Endothelial cell of umbilical vein (primary cell): ENCODE measurements at regions not wholly inside any gene's neighbourhood (a gene's known extent, or its start where the extent isn't known, plus 50 kb on each side); places are given as distances from the start of the nearest gene placed in this dataset.

Experiments used
- BruUV-seq: library from RNA; stranded (reverse); fragments of 400-500 nt; replicated peaks from 2 replicates; lab custom pipeline; 2021; lab: Mats Ljungman, UMichigan
- CTCF ChIA-PET: fragments of 300-600, 350-600 bp; sonication (Branson Sonifier 250); formaldehyde crosslinking; loops from one replicate; lab custom pipeline; 2021; ENCODE audit warnings: antibody characterized with exemption, inconsistent platforms; lab: Charles Lee
- POLR2A ChIA-PET: fragments of 300-600, 350-600 bp; sonication (Branson Sonifier 250); formaldehyde crosslinking; loops from one replicate; lab custom pipeline; 2021; ENCODE audit warnings: antibody characterized with exemption, inconsistent platforms; lab: Charles Lee
- DNase-seq: peaks from one replicate; pipeline ENCODE4 v3.0.0-alpha.2; 2011; ENCODE audit warnings: low read depth, low spot score
- FAIRE-seq: peaks from 2 replicates; lab custom pipeline; 2011; peaks lifted over from hg19 to GRCh38; lab: Jason Lieb, UNC
- H2AFZ ChIP-seq: 2 replicates; pipeline ENCODE4 v1.6.0; 2012; ENCODE audit warnings: low read depth, low read length, control low read depth, inconsistent platforms
- H3K27ac ChIP-seq: 2 replicates; pipeline ENCODE4 v1.5.1; 2011; ENCODE audit warnings: low read depth, mild to moderate bottlenecking, control low read depth, low read length, moderate library complexity; ENCODE audit not compliant: insufficient read depth
- H3K27me3 ChIP-seq, 2 experiments: 2 replicates each; pipeline versions ENCODE4 v1.6.0 to v1.6.1; 2011; ENCODE audit warnings: low read length in 2 of 2, mixed read lengths in 1 of 2; ENCODE audit not compliant: control insufficient read depth in 2 of 2, insufficient read depth in 2 of 2
- H3K36me3 ChIP-seq, 2 experiments: 2 replicates in 1 of 2; 3 replicates in 1 of 2; pipeline ENCODE4 v1.5.1; 2011; ENCODE audit warnings: low read length in 2 of 2, mild to moderate bottlenecking in 1 of 2, moderate library complexity in 1 of 2; ENCODE audit not compliant: control insufficient read depth in 2 of 2, insufficient read depth in 2 of 2; ENCODE audit errors: extremely low read depth in 1 of 2
- H3K4me1 ChIP-seq: 3 replicates; pipeline ENCODE4 v1.5.1; 2011; ENCODE audit warnings: mild to moderate bottlenecking, low read length; ENCODE audit not compliant: control insufficient read depth, insufficient read depth; ENCODE audit errors: extremely low read depth
- H3K4me2 ChIP-seq: 2 replicates; pipeline ENCODE4 v1.6.1; 2011; ENCODE audit warnings: low read length, control low read depth, mixed read lengths; ENCODE audit not compliant: insufficient read depth
- H3K4me3 ChIP-seq, 3 experiments: fragments of 200-600 bp in 1 of 3; sonication (generic), shearing (Covaris generic) in 1 of 3; replicated peaks in 1 of 3; 2 replicates each; pipeline ENCODE4 v1.5.1; 2011 to 2016; ENCODE audit warnings: control low read depth in 3 of 3, low read length in 3 of 3, mild to moderate bottlenecking in 2 of 3, inconsistent platforms in 1 of 3, low read depth in 1 of 3, moderate library complexity in 1 of 3; ENCODE audit not compliant: insufficient read depth in 1 of 3
- H3K79me2 ChIP-seq: 2 replicates; pipeline ENCODE4 v1.6.0; 2012; ENCODE audit warnings: low read length, inconsistent platforms; ENCODE audit not compliant: control insufficient read depth, insufficient read depth
- H3K9ac ChIP-seq: replicated peaks from 2 replicates; pipeline ENCODE3; 2011; ENCODE audit warnings: low read length, control low read depth; ENCODE audit not compliant: insufficient read depth; ENCODE audit errors: extremely low read depth
- H3K9me1 ChIP-seq: replicated peaks from 3 replicates; pipeline ENCODE4 v1.6.0; 2011; ENCODE audit warnings: mild to moderate bottlenecking, low read length; ENCODE audit not compliant: control insufficient read depth, insufficient read depth; ENCODE audit errors: extremely low read depth
- H3K9me3 ChIP-seq: replicated peaks from 2 replicates; pipeline ENCODE4 v1.5.1; 2012; ENCODE audit warnings: low read length, inconsistent platforms; ENCODE audit not compliant: control insufficient read depth, insufficient read depth
- H4K20me1 ChIP-seq: replicated peaks from 2 replicates; pipeline ENCODE3; 2011; ENCODE audit warnings: mild to moderate bottlenecking, low read length; ENCODE audit not compliant: control insufficient read depth, insufficient read depth; ENCODE audit errors: extremely low read depth
- FOS ChIP-seq: IDR thresholded peaks from 2 replicates; pipeline ENCODE4 v1.6.1; 2011; ENCODE audit warnings: mild to moderate bottlenecking, low read length, moderate library complexity, borderline replicate concordance; ENCODE audit not compliant: insufficient read depth
- JUN ChIP-seq: IDR thresholded peaks from 2 replicates; pipeline ENCODE4 v1.6.1; 2011; ENCODE audit warnings: borderline replicate concordance, low read depth; ENCODE audit not compliant: insufficient read length, insufficient read depth
- MAX ChIP-seq: IDR thresholded peaks from 2 replicates; pipeline ENCODE4 v1.6.1; 2011; ENCODE audit not compliant: insufficient read depth, insufficient read length
- dilution Hi-C: fragments of 300-500 bp; cut with MboI; formaldehyde crosslinking; loops from one replicate; pipeline ENCODE4 v1.15.0; 2019; ENCODE audit warnings: low sequenced_read_pairs; ENCODE audit not compliant: extremely low pct_ligation_motif_present
- intact Hi-C: fragments of 100-400 bp; cut with micrococcal nuclease; formaldehyde crosslinking; loops from one replicate; pipeline ENCODE4 v1.10.0; 2022
- TF ChIP-seq, protein P1 (sequence below), 2 donors: IDR thresholded peaks; 1 replicate in 1 of 2; 2 replicates in 1 of 2; pipeline ENCODE4 v1.5.1; 2011; ENCODE audit warnings: low read length in 2 of 2, mild to moderate bottlenecking in 2 of 2, moderate library complexity in 2 of 2, control low read depth in 1 of 2, inconsistent platforms in 1 of 2, low read depth in 1 of 2; ENCODE audit not compliant: insufficient read depth in 1 of 2; ENCODE audit errors: extremely low read depth in 1 of 2

- Histone ChIP-seq H3K4me1 (peaks cover 21% of the 10 kb centered on the region), H4K20me1 (no peaks in the 10 kb centered on the region), H3K4me3 (peak overlapping the region in 1 of 3 experiments; percentile 40), H3K9me1 (no peaks in the 10 kb centered on the region), H3K36me3 (no peaks in the 10 kb centered on the region), H3K4me2 (peak overlapping the region; percentile 83), H3K9me3 (no peaks in the 10 kb centered on the region), H3K79me2 (no peaks in the 10 kb centered on the region), H3K9ac (peak overlapping the region; percentile 60), H3K27ac (peak overlapping the region; percentile 99), H3K27me3 (no peaks in the 10 kb centered on the region), H2AFZ (peak overlapping the region; percentile 80)
- DNase-seq, result peak; percentile 64
- TSS peak; percentile 92 for BruUV-seq
- FAIRE-seq, result peak; percentile 44
- ChIA-PET POLR2A (interaction anchor here (1.0 kb wide), 1 partner anchor 119 kb away, joined by 3 read pairs; no protein-coding TSS in a partner anchor), CTCF (interaction anchor here (0.9 to 2.2 kb wide), 11 partner anchors 10 to 187 kb away, joined by 3 to 11 read pairs (median 4); no protein-coding TSS in a partner anchor)
- TF ChIP-seq FOS, result peak; percentile 86
- peak; percentile 22 for TF ChIP-seq JUN
- TF ChIP-seq, protein P1, sequence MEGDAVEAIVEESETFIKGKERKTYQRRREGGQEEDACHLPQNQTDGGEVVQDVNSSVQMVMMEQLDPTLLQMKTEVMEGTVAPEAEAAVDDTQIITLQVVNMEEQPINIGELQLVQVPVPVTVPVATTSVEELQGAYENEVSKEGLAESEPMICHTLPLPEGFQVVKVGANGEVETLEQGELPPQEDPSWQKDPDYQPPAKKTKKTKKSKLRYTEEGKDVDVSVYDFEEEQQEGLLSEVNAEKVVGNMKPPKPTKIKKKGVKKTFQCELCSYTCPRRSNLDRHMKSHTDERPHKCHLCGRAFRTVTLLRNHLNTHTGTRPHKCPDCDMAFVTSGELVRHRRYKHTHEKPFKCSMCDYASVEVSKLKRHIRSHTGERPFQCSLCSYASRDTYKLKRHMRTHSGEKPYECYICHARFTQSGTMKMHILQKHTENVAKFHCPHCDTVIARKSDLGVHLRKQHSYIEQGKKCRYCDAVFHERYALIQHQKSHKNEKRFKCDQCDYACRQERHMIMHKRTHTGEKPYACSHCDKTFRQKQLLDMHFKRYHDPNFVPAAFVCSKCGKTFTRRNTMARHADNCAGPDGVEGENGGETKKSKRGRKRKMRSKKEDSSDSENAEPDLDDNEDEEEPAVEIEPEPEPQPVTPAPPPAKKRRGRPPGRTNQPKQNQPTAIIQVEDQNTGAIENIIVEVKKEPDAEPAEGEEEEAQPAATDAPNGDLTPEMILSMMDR (IDR thresholded peaks at IDR 0.05; ENCODE audit: extremely low read depth in 1 of 2, insufficient read depth in 1 of 2, low read depth in 1 of 2, low read length in 2 of 2), result no peak
- dilution Hi-C loops, result no loop called here
- intact Hi-C loops, result loop anchor here (1.0 to 10.0 kb wide), 5 partner anchors 28 to 144 kb away; partner anchors contain the start of gene TPM1
Measured at GRCh38 chr15:62929000-62929357, 113.6 kb upstream of the TPM1 start.

GRCh38 chr15:62931650-62932049 lies 110.9 kb upstream of the TPM1 start:
- Histone ChIP-seq H3K4me2 (no peak overlapping the region), H3K9me3 (no peaks in the 10 kb centered on the region), H3K36me3 (no peaks in the 10 kb centered on the region), H2AFZ (no peak overlapping the region), H3K27me3 (no peaks in the 10 kb centered on the region), H3K27ac (no peak overlapping the region), H3K79me2 (no peaks in the 10 kb centered on the region), H4K20me1 (no peaks in the 10 kb centered on the region), H3K4me3 (no peak overlapping the region), H3K9ac (no peak overlapping the region), H3K4me1 (peaks cover 21% of the 10 kb centered on the region), H3K9me1 (no peaks in the 10 kb centered on the region)
- no TSS peak for BruUV-seq
- intact Hi-C loops, result no loop called here
- dilution Hi-C loops, result no loop called here
- DNase-seq, result no peak
- FAIRE-seq, result no peak
- TF ChIP-seq MAX, result no peak
- ChIA-PET POLR2A (no interaction called here), CTCF (no interaction called here)
